GM19372 (cell line): ENCODE measurements at regions not wholly inside any gene's neighbourhood (a gene's known extent, or its start where the extent isn't known, plus 50 kb on each side); places are given as distances from the start of the nearest gene placed in this dataset.

Experiments used
- ATAC-seq: cut with Tn5 transposase; IDR thresholded peaks from one replicate; pipeline ENCODE4 v1.9.1; 2021; ENCODE audit warnings: mild to moderate bottlenecking, low read depth, moderate library complexity; ENCODE audit not compliant: unreplicated experiment

DNA sequence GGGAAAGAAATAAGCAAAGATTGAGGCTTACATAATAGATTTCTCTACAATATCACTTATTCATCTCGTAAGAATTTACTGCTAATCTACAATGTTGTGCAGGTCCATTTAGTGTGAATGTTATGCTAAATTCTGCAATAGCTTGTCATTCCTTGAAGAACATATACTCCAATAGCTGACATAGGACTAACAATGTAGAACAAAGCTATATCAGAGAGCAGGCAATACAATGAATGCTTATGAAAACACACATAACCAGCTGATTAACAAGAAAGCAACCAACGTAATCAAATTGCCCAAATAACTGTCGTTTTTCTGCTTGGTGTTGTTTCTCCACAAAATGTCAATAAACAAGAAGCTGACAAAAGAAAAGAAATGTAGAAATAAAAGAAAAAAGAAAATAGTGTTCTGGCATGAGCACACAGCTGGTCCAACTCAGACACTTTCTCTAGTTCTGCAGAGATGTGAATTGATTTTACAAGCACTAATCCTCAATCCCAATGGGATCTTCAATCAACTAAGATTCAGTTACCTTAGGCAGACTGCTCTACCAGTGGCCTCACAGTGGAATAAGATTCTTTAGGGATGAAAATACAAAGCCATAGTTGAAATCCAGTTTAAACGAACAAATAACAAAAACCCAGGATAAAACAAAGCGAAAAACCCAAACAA, 1024.7 kb upstream of the PIK3C3 start:
- no peak for ATAC-seq

DNA sequence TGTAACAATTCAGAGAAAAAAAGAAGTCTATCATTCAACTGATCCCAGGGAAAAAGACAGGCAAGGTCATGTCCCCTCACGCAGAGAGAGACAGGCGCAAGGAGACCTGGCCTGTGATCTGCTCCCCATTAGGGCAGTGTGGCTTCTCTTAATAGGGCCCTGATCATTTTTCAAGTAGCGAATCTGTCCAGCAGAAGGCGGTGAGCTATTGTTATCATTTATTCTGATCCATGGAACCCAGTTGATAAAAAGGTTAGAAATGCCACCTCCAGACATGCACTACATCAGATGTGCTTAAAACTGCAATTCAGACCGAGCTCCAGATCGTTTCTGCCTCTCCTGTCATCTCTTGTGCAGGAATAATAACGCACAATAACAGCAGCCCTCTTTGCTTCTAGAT, 1025.6 kb upstream of the PIK3C3 start:
- no peak for ATAC-seq

DNA sequence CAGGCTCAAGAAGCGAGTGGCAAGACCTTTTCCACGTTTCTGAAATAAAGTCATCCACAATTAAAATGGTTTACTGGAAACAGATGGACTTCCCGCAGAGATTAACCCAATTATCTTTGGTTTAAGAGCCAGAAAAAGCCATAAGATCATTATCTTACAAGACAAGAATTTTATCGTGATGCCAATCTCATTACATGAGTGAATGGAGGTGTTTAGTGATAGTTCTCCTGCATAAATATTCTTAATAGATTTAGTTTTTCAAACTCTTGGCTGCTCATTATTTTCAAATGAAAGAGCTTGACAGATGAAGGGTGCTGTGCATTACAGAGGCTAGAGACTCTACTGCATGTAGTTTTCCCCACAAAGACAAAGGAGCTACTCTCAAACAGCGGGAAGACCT, 1028.4 kb upstream of the PIK3C3 start:
- ATAC-seq = no peak

DNA sequence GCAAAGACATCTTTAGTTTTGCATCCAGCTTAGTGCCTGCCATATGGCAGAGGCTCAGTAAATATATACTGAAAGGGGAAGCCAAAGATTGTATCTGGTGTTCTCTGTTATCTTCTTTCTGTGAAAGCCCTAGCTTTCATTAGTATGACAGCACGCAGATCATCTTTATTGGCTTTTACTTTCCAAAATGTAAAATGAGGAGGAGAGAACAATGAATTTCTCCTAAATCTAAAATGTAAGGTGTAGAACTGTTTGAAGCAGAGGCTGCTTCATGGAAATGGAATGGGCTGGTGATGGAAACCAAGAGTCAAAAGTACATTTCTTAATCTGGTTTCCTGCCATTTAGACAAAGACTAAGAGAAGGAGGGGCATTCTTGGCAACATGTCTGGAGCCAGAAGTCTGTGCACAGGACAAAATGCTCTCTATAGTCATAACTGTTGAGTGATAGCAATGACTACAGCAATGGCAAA, 1029.9 kb upstream of the PIK3C3 start:
- no peak for ATAC-seq

DNA sequence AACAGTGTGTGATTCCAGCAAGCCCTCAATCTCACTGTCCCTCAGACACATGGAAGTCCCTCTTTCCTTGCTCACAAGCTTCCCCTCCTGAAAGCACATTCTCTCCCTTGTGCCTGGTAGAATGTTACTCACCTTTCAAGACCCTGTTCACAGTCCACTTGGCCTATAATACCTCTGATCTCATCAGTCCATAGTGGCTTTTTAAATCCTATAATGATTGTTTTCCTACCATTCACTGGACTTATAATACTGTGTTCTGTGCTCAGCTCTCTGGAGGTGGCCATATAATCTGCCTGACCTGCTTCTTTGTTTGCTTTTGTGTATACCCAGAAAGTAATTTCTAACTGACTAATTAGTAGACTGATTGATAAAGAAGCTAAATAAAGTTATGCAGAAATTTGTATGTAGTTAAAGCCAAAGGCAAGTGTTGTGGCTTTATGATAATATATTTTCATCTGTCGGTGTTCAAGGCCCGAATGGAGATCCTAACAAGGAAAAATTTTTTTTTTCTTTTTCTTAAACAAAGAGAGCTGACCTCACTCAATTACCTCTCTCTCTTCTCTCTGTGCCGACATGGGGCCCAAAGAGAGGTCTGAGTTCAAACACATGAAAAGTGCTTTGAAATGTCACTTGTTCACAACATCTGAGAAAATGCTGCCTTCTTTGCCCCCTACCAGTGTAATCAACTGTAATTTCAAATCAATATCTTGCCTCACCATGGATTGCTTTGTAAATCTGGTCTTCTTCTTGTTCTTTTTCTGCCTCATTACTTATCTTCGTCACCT, 1033.0 kb upstream of the PIK3C3 start:
- ATAC-seq = no peak

DNA sequence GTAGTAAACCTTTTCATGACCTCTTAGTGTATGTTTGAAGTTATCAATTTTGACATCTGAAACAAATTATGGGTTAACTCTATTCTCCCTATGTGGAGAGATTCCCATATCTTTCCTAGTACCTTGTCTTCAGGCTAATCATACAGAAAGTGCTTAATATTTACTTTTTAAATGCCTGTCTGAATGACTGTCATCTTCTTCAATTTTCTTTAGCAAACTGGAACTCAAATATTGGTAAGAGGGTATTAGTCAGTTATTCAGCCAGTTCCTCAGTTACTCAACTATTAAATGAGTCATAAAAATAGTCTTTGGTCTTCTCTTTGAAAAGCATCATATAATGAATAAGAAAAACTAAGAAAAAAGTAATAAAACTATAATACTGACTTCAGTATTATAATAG, 1038.0 kb upstream of the PIK3C3 start:
- no peak for ATAC-seq

DNA sequence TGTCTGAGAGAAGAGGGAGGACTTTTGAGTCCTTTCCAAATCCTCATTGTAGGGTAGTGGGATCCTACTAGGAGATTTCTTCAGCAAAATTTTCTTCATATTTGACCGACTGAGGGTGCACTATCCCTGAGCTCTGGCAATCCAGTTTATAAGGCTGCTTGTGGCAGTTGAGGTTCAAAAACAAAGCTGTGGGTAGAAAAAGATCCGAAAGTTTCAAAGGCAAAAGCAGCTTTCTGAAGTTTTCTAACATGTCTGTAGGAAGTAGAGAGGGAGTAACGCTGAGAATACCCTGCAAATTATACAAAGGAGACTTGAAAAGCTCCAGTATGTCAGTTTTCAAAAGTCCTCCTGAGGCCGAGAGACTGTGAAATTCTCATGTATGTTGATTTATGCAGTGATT, 1039.3 kb upstream of the PIK3C3 start:
- ATAC-seq = no peak

DNA sequence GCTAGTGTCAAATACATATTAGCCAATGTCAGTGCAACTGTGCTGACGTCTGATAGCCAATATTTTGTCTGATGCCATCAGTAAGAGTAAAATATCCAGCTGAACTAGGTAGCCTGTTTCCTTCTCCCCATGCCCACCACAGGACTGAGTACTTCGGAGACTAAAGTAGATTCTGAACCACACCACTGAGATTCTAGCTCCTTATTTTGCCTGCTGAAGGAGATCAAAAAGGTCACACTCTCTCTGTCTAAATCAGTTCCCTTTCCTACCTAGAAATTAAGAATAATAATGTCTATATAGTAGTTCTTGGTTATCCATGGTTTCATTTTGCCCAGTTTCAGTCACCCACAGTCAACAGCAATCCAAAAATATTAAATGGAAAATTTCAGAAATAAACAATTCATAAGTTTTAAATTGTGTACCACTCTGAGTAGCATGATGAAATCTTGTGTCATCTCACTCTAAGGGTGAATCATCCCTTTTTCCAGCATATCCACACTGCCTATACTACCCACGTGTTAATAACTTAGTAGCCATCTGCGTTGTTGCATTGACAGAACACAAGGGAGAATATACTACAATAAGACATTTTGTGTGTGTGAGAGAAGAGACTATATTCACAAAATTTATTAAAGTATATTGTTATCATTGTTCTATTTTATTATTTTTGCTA, 1043.3 kb upstream of the PIK3C3 start:
- ATAC-seq = no peak

DNA sequence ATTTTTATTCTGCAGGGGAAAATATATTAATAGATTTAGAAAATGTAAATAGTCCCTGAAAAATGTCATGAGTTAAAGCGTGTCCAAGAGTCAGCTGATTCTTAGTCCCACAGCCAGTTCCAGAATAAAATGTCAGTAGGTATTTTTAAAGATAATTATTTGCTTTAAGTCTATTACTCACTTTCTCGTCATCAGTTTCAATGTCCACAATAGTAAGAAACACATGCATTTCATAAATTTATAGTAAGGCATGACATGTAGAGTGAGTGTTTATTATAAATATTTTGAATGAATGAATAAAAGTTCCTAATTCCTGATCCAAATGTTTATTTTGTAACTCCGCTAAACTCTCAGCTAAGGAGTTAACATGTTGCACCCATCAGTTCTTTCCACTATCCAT, 1044.0 kb upstream of the PIK3C3 start:
- no peak for ATAC-seq

DNA sequence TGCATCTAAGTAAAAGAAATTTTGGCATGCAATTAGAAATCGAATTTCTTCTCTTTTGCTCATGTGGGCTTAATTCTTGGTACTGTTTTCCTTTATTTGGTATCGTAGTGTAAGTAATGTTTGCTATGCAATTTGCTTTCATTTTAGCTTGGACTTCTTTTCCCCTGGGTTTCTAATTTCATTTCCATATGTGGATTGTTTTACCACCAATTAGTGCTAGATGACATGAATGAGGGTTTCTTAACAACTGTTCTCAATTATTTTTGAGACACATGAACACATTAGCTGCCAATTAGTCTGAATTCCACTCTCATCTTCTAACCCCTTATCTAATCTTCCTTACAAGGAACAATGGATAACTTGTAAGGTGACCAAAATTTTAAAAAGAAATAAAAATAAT, 1047.2 kb upstream of the PIK3C3 start:
- ATAC-seq = no peak

DNA sequence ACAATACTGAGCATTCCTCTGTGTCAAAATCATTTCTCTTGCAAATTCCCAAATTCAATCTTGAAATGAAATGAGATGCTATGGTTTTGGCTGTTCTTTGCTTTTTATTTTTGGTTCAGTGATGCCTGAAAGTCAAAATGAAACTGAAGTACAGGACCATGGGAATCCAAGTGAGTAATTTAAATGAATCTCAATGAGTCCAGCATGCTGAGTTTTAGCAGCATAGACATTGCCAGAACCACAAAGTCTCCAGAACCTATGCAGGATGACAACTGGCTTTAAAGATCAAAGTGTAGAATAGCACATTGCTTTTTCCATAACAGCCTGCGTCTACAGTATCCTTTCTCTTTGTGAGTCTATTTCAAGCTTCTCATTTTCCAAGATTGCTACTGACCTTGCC, 1050.7 kb upstream of the PIK3C3 start:
- ATAC-seq = no peak

DNA sequence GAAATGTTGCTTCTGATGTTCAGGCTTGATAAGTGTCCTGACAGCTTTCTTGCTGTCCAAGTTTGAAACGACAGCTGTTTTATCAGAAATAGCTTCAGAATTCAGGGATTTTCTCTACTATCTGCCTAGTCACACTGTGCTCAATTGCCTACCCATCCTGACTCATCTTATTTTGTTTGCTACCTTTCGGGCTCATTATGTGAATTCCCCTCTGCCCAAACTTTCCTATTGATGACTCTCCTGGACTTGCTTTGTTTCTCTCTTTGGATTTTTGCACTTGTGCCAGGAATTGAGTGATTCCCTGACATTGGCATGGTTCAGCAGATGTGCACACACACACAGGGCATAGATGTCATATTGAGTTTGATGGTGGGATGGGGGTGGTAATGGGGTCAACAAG, 1052.6 kb upstream of the PIK3C3 start:
- no peak for ATAC-seq

DNA sequence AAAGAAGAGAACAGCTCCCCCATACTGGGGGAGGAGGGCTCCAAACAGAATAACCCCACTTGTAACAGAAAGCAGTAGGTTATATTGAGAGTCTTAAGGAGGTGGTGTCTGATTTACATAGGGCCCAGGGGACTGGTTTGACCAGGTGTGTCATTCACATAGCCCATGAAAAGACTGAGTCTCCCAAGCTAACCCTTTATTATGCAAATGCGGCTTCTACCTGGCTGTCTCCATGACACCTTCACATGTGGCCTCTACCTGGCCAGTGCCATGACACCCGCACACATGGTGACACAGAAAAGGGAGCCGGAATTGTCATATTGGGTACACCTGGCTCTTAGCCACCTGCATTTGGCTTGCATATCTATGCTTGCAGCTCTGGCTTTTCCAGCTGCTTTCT, 1057.2 kb upstream of the PIK3C3 start:
- no peak for ATAC-seq

DNA sequence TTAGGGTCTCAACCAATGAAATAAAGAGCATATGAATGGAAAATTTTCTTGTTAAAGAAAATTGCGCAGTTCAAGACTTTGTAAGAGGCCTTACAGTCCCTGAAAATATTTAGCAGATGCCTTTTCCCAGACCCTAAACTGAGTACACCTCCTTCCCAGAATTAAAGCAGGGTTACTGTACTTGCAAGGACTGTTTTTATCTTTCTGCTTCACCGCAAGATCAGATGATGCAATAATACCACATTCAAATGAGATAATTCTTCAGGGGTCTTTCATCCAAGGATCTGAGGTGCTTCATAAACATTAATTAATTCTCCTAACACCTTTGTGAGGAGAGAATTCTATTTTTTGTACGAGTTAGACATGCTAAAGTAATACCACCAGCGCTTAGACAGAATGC, 1071.8 kb upstream of the PIK3C3 start:
- ATAC-seq = no peak

DNA sequence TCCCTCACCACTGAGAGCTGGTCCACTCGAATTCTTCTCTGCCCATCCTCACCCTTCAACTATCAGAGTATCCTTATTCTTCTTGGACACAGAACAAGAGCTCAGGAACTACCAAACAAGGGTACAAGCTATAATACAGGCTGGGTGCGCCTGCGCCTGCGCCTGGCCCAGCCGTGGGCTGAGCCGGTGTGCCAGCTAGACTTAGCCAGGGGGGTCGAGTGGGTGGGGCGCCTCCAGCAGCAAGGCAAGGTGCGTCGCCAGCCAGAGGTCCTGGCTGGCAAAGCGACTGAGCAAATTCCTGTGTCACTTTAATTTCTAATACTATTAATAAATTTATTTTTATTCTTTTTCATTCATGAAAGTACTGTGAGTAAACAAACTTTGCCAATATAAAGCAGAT, 1072.6 kb upstream of the PIK3C3 start:
- ATAC-seq = no peak

DNA sequence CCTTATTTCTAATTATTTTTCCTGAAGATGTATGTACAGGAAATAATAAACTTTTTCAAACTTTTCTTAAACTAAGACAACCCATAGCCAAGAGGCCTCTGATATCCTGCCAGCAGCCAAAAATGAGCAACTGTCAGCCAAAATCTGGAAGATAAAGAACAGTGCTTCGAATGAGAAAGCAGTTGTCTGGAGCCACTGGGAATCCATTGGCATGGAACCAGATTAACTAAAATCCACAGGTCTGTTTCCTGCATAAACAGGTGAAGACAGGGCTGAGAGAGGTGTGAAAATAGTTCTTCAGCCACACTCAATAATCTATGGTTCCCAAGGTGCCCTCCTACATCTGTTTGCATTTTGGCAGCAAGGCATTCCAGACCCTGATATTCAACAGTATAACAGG, 1076.7 kb upstream of the PIK3C3 start:
- ATAC-seq = no peak

DNA sequence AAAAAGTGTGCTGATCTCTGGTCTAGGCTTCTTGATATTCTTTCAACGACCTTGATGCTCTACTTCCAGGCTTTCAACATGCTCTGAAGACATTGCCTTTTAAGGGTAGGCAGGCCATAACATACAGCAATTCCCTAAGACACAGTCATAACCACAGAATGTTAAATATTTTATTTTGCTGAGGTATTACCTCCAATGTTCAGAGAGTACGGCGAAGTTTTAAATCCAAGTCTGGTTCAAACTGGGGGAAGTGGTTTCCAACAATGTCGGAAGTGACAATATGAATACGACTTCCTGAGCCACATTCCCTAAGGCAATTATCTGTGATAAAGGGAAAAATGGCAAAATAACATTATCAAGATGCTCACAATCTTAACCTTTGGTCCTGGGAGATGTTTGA, 1077.9 kb upstream of the PIK3C3 start:
- ATAC-seq = no peak

DNA sequence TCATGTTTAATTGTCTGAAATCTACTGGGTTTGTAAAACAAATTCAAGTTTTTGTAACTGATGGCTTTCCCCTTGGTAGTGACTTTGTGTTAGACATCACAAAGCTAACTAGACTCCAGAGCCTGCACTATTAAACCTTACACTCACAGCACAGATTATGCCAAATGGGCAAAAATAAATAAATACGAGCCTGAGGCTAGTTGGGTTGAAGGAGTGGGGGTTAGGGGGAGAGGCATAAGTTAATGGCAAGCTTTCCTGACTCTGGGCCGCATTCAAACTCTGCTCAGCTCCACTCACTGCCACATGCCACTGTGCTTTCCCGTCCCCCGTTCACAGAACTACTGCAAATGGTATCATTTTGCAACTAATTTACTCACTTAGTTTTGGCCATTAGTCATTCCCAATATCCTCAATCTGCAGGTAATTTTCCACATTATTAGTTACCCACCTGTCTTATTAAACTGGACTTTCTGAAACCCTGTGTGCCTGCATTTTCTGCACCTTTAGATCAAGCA, 1079.9 kb upstream of the PIK3C3 start:
- ATAC-seq = no peak

DNA sequence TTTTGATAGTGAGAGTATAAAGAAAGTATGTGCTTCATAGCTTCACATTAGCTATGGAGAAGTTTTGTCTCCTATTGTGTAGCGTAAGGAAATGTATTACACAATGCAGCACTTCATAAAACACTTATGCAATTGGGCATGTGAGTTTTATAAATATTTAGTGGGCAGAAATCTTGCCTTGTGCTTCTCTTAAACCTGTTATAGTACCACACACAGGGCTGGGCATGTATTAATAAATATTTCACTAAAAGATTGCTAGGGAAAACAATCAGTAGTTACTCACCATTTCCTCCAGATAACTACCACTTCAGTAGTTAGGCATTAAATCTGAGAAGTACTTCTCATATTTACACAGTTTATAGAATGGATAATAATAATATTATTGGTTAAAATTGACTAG, 1080.8 kb upstream of the PIK3C3 start:
- no peak for ATAC-seq

DNA sequence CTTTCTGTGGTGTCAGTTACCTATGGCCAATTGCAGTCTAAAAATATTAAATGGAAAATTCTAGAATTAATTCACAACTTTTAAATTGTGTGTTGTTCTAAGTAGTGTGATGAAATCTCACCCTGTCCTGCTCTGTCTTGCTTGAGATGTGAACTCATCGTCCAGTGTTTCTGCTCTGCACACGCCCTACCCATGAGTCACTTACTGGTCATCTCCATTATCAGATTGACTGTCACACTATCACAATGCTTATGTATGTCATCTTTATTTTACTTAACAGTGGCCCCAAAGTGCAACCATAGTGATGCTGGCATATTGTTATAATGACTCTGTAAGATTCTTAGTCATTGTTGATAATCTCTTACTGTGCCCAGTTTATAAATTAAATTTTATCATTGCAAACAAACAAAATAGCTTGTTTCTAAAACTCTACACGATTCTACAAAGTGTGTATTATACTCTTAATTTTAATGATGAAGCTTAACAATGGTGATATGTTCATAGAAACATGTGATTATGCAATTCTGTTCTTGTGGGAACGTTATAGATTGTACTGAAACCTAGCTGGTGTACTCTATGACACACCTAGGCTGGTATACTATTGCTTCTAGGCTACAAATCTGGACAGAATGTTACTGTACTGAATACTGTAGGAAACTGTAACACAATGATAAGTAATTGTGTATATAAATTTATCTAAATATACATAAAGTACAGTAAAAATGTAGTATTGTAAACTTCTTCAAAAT, 1086.8 kb upstream of the PIK3C3 start:
- ATAC-seq = no peak

DNA sequence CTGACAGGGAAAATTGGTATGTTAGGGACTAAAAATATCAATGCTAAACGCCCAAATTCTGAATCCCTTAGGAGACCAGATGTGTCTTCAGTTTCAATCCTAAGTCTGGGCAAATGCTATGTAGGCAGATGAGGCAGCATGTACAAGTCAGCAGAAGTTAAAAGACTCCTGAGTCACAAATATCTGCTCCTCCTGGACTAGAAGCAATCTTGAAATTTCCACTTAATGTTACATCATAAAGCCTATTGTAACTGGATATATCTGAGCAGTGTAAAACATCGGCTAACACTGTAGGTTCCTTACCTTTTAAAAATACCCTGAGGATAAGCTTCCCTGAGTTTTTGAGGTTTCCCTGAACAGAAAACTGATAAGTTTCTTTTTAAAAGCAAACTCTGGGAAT, 1087.6 kb upstream of the PIK3C3 start:
- no peak for ATAC-seq
